ENCODE measurements at regions not wholly inside any gene's neighbourhood (a gene's known extent, or its start where the extent isn't known, plus 50 kb on each side); places are given as distances from the start of the nearest gene placed in this dataset.

GRCh38 chr1:69016468-69016867, 519.6 kb upstream of the DEPDC1 start:
- TF ChIP-seq CTCF (IDR thresholded peaks at IDR 0.05) (no peak), POLR2A (IDR thresholded peaks at IDR 0.05) (no peak)
